Vagina (tissue), 2 donors: ENCODE measurements at regions not wholly inside any gene's neighbourhood (a gene's known extent, or its start where the extent isn't known, plus 50 kb on each side); places are given as distances from the start of the nearest gene placed in this dataset.

Experiments
- DNase-seq, 2 donors: peaks; one replicate each; pipeline ENCODE4 v3.0.0-alpha.2; 2017; ENCODE audit errors: extremely low spot score in 2 of 2
- H3K27ac ChIP-seq: fragments of 200-600 bp; sonication (generic); one replicate; pipeline ENCODE4 v1.5.1; 2019
- H3K27me3 ChIP-seq: fragments of 200-600 bp; sonication (generic); one replicate; pipeline ENCODE4 v1.5.1; 2019
- H3K36me3 ChIP-seq, 2 donors: fragments of 200-600 bp; sonication (generic); one replicate each; pipeline ENCODE4 v1.5.1; 2017 to 2019
- H3K4me1 ChIP-seq: fragments of 200-600 bp; sonication (generic); one replicate; pipeline ENCODE4 v1.5.1; 2019
- H3K4me3 ChIP-seq, 2 donors: fragments of 200-600 bp; sonication (generic); 1 replicate in 1 of 2; 2 replicates in 1 of 2; pipeline ENCODE4 v1.5.1; 2016 to 2019
- H3K9me3 ChIP-seq: fragments of 200-600 bp; sonication (generic); one replicate; pipeline ENCODE4 v1.5.1; 2019
- CTCF ChIP-seq, 3 experiments: fragments of 450-650 bp in 2 of 3; fragments of 200-600 bp in 1 of 3; sonication (generic) in 1 of 3; IDR thresholded peaks; one replicate each; pipeline ENCODE4 v1.5.1; 2017 to 2019; ENCODE audit warnings: antibody characterized with exemption in 3 of 3, mild to moderate bottlenecking in 2 of 3, moderate library complexity in 2 of 3
- POLR2A ChIP-seq, 2 donors: fragments of 450-650 bp; IDR thresholded peaks; one replicate each; pipeline ENCODE4 v1.6.1; 2017; ENCODE audit warnings: antibody characterized with exemption in 2 of 2, mild to moderate bottlenecking in 2 of 2, moderate library complexity in 2 of 2
- POLR2AphosphoS5 ChIP-seq, 2 donors: sonication (generic); formaldehyde crosslinking; IDR thresholded peaks; one replicate each; pipeline ENCODE4 v1.9.0; 2017; ENCODE audit warnings: antibody characterized with exemption in 2 of 2, mild to moderate bottlenecking in 2 of 2, low read depth in 1 of 2; ENCODE audit not compliant: insufficient read depth in 1 of 2
- intact Hi-C: fragments of 100-400 bp; cut with DNase I; formaldehyde crosslinking; loops from one replicate; pipeline ENCODE4 v1.15.1; 2023

DNA sequence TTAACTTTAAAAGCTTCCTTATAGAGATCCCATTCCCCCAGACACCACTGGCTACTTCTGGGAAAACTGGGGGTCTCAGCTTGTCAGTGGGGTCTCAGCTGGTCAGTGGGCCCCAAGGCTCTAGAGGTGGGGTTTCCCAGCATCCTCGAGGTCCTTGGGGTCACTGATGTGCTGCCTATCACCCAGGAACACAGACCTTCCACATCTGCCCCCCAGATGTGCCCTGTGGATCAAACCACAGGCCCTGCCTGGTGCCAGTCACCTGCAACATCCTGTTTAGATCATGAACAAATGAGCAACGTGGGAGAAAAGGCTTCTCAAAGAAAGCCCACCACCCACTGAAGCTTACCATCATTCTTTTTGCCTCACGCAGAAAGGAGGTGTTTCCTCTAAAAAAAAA, 165.6 kb upstream of the FSTL4 start:
- H3K27ac ChIP-seq, result no peak overlapping the region
- H3K9me3 ChIP-seq, result no peaks in the 10 kb centered on the region
- DNase-seq, result no peak
- TF ChIP-seq POLR2A (IDR thresholded peaks at IDR 0.05) (no peak), POLR2AphosphoS5 (IDR thresholded peaks at IDR 0.05; ENCODE audit: insufficient read depth in 1 of 2, low read depth in 1 of 2) (no peak), CTCF (IDR thresholded peaks at IDR 0.05) (no peak)
- intact Hi-C loops, result no loop called here
- no peak overlapping the region for H3K4me3 ChIP-seq
- H3K4me1 ChIP-seq, result no peaks in the 10 kb centered on the region
- H3K27me3 ChIP-seq, result no peaks in the 10 kb centered on the region
- H3K36me3 ChIP-seq, result no peaks in the 10 kb centered on the region

DNA sequence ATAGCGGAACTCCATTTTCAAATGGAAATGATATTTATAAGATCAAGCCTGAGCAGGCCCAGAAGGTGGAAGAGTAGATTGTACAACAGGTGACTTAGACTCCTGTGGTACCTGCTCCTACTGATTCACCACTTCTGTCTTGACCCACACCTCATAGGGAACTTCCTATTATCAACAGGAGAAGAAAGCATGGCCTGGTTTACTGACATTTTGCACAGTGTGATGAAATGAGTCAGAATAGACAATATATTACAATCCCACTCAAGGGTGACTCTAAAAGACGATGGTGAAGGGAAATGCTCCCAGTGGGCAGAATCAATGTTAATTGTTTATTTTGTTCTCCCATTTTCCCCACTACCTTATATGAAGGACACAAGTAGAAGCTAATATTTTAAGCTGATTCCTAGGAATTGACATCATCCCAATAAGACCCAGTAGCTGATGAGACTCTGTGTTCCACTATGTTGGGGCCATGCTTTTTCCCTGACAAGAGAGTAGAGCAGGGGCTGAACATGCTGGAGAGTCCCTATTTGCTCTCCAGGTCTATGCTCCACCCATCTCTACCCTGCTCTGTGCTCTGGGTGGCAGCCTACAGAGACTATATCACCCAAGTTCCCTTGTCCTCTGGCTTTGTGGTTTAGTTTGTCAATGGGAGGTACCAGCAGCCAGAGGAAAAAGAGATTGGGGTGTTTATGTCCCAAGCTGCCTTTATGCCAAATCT, 163.4 kb upstream of the FSTL4 start:
- DNase-seq, result no peak
- H3K36me3 ChIP-seq, result no peaks in the 10 kb centered on the region
- no peaks in the 10 kb centered on the region for H3K27me3 ChIP-seq
- no peak overlapping the region for H3K4me3 ChIP-seq
- no peaks in the 10 kb centered on the region for H3K4me1 ChIP-seq
- intact Hi-C loops, result no loop called here
- H3K27ac ChIP-seq, result no peak overlapping the region
- TF ChIP-seq CTCF (IDR thresholded peaks at IDR 0.05) (no peak), POLR2A (IDR thresholded peaks at IDR 0.05) (no peak), POLR2AphosphoS5 (IDR thresholded peaks at IDR 0.05; ENCODE audit: insufficient read depth in 1 of 2, low read depth in 1 of 2) (no peak)
- H3K9me3 ChIP-seq, result no peaks in the 10 kb centered on the region

- H3K36me3 ChIP-seq, result no peaks in the 10 kb centered on the region
- TF ChIP-seq CTCF (IDR thresholded peaks at IDR 0.05), result no peak
- no peak for TF ChIP-seq POLR2A (IDR thresholded peaks at IDR 0.05)
- TF ChIP-seq POLR2AphosphoS5 (IDR thresholded peaks at IDR 0.05; ENCODE audit: insufficient read depth in 1 of 2, low read depth in 1 of 2), result no peak
- no peak overlapping the region for H3K27ac ChIP-seq
- no peaks in the 10 kb centered on the region for H3K27me3 ChIP-seq
- no peaks in the 10 kb centered on the region for H3K4me1 ChIP-seq
- H3K9me3 ChIP-seq, result no peaks in the 10 kb centered on the region
- intact Hi-C loops, result no loop called here
- H3K4me3 ChIP-seq, result no peak overlapping the region
- no peak for DNase-seq
These were observed 161.2 kb upstream of the FSTL4 start for GRCh38 chr5:133773247-133774202.

DNA sequence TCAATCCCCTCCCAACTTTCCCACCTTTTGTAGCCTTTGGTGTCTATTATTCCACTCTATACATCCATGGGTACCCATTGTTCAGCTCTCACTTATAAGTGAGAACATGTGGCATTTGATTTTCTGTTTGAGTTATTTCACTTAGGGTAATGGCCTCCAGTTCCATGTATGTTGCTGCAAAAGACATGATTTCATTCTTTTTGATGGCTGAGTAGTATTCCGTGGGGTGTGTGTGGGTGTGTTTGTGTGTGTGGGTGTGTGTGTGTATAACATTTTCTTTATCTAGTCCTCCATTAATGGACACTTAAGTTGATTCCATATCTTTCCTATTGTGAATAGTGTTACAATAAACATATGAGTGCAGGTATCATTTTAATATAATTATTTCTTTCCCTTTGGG, 157.5 kb upstream of the FSTL4 start:
- no peak for DNase-seq

More for the DNA sequence above, 157.5 kb upstream of the FSTL4 start:
- Histone ChIP-seq H3K27me3 (no peaks in the 10 kb centered on the region), H3K9me3 (no peaks in the 10 kb centered on the region), H3K4me3 (no peak overlapping the region), H3K36me3 (no peaks in the 10 kb centered on the region), H3K4me1 (no peaks in the 10 kb centered on the region), H3K27ac (no peak overlapping the region)
- no peak for TF ChIP-seq POLR2AphosphoS5 (IDR thresholded peaks at IDR 0.05; ENCODE audit: insufficient read depth in 1 of 2, low read depth in 1 of 2)
- TF ChIP-seq POLR2A (IDR thresholded peaks at IDR 0.05), result no peak
- no peak for TF ChIP-seq CTCF (IDR thresholded peaks at IDR 0.05)
- intact Hi-C loops, result no loop called here
